KOPT-K1 (cell line): ENCODE measurements at regions not wholly inside any gene's neighbourhood (a gene's known extent, or its start where the extent isn't known, plus 50 kb on each side); places are given as distances from the start of the nearest gene placed in this dataset.
"Not testable (repeated sequence)": the region's sequence is repeated elsewhere in the genome, so short reads cannot be mapped to it uniquely, and the experiment has no call there.

Experiments
- H3K27ac ChIP-seq: fragments of 200-600 bp; sonication (generic); 2 replicates; pipeline ENCODE4 v1.5.1; 2016; ENCODE audit warnings: antibody characterized with exemption, mild to moderate bottlenecking, low read depth, low read length; ENCODE audit not compliant: poor library complexity, severe bottlenecking
- H3K36me3 ChIP-seq: fragments of 200-600 bp; sonication (generic); 2 replicates; pipeline ENCODE4 v1.5.1; 2017; ENCODE audit warnings: antibody characterized with exemption, mild to moderate bottlenecking, low read length, moderate library complexity; ENCODE audit not compliant: insufficient read depth
- H3K9me3 ChIP-seq: fragments of 200-600 bp; sonication (generic); 2 replicates; pipeline ENCODE4 v1.5.1; 2017; ENCODE audit warnings: antibody characterized with exemption, low read length, mild to moderate bottlenecking; ENCODE audit not compliant: insufficient read depth, poor library complexity, severe bottlenecking

GRCh38 chr5:87190041-87190440 lies 77.6 kb upstream of the RASA1 start:
- Histone ChIP-seq H3K36me3 (no peaks in the 10 kb centered on the region), H3K27ac (no peak overlapping the region), H3K9me3 (no peaks in the 10 kb centered on the region)

- Histone ChIP-seq H3K27ac (no peak overlapping the region), H3K36me3 (no peaks in the 10 kb centered on the region), H3K9me3 (no peaks in the 10 kb centered on the region)
Measured at GRCh38 chr5:87190687-87191086, 77.0 kb upstream of the RASA1 start.

GRCh38 chr5:87191645-87192044 lies 76.0 kb upstream of the RASA1 start:
- H3K27ac ChIP-seq = no peak overlapping the region
- H3K9me3 ChIP-seq = no peaks in the 10 kb centered on the region
- H3K36me3 ChIP-seq = no peaks in the 10 kb centered on the region

- Histone ChIP-seq H3K36me3 (no peaks in the 10 kb centered on the region), H3K9me3 (no peaks in the 10 kb centered on the region), H3K27ac (no peak overlapping the region)
Measured at GRCh38 chr5:87195104-87195591, 72.5 kb upstream of the RASA1 start.

- no peaks in the 10 kb centered on the region for H3K9me3 ChIP-seq
- H3K27ac ChIP-seq = no peak overlapping the region
- H3K36me3 ChIP-seq = no peaks in the 10 kb centered on the region
Measured at GRCh38 chr5:87195616-87196015, 72.1 kb upstream of the RASA1 start.

GRCh38 chr5:87198010-87198409 lies 69.7 kb upstream of the RASA1 start:
- no peaks in the 10 kb centered on the region for H3K9me3 ChIP-seq
- H3K27ac ChIP-seq = no peak overlapping the region
- no peaks in the 10 kb centered on the region for H3K36me3 ChIP-seq

GRCh38 chr5:87199246-87199645 lies 68.4 kb upstream of the RASA1 start:
- not testable (repeated sequence) for H3K27ac ChIP-seq, H3K9me3 ChIP-seq, H3K36me3 ChIP-seq

GRCh38 chr5:87199704-87200103 lies 68.0 kb upstream of the RASA1 start:
- H3K9me3 ChIP-seq = not testable (repeated sequence)

GRCh38 chr5:87210076-87210475 lies 57.6 kb upstream of the RASA1 start:
- no peak overlapping the region for H3K27ac ChIP-seq
- H3K36me3 ChIP-seq = no peaks in the 10 kb centered on the region
- no peaks in the 10 kb centered on the region for H3K9me3 ChIP-seq

More at GRCh38 chr5:87199704-87200103, 68.0 kb upstream of the RASA1 start:
- not testable (repeated sequence) for H3K36me3 ChIP-seq, H3K27ac ChIP-seq

- H3K9me3 ChIP-seq = no peaks in the 10 kb centered on the region
- no peaks in the 10 kb centered on the region for H3K36me3 ChIP-seq
- no peak overlapping the region for H3K27ac ChIP-seq
Measured at GRCh38 chr5:87210743-87211142, 56.9 kb upstream of the RASA1 start.

GRCh38 chr5:87211676-87212075 lies 56.0 kb upstream of the RASA1 start:
- Histone ChIP-seq H3K36me3 (no peaks in the 10 kb centered on the region), H3K27ac (no peak overlapping the region), H3K9me3 (no peaks in the 10 kb centered on the region)

- not testable (repeated sequence) for H3K9me3 ChIP-seq, H3K27ac ChIP-seq
Measured at GRCh38 chr5:87212183-87212582, 55.5 kb upstream of the RASA1 start.

GRCh38 chr5:87217480-87217879 lies 50.2 kb upstream of the RASA1 start:
- H3K36me3 ChIP-seq, H3K9me3 ChIP-seq, H3K27ac ChIP-seq: not testable (repeated sequence)

More at GRCh38 chr5:87212183-87212582, 55.5 kb upstream of the RASA1 start:
- not testable (repeated sequence) for H3K36me3 ChIP-seq
